Activated CD8-positive, alpha-beta T cell treated with anti-CD3 and anti-CD28 coated beads for 36 hours (primary cell): ENCODE measurements at regions not wholly inside any gene's neighbourhood (a gene's known extent, or its start where the extent isn't known, plus 50 kb on each side); places are given as distances from the start of the nearest gene placed in this dataset.

Source experiments
- ATAC-seq: fragments of 200-7000 bp; cut with Tn5 transposase; one replicate; pipeline ENCODE4 v1.10.0; 2021; ENCODE audit warnings: mild to moderate bottlenecking, moderate library complexity
- CTCF ChIA-PET: fragments of 350-600 bp; sonication (Branson Sonifier 250); formaldehyde crosslinking; loops from one replicate; lab custom pipeline; 2021; ENCODE audit warnings: antibody characterized with exemption; lab: Charles Lee
- POLR2A ChIA-PET: fragments of 350-600 bp; sonication (Branson Sonifier 250); formaldehyde crosslinking; loops from one replicate; lab custom pipeline; 2021; ENCODE audit warnings: antibody characterized with exemption; lab: Charles Lee
- DNase-seq: peaks from one replicate; pipeline ENCODE4 v3.0.0-alpha.2; 2020
- H3K27ac Mint-ChIP-seq: one replicate; pipeline ENCODE4 v1.8.0; 2021; ENCODE audit warnings: mild to moderate bottlenecking, mixed read lengths
- H3K27me3 Mint-ChIP-seq: one replicate; pipeline ENCODE4 v1.8.0; 2021; ENCODE audit warnings: mixed read lengths
- H3K36me3 Mint-ChIP-seq: one replicate; pipeline ENCODE4 v1.8.0; 2021; ENCODE audit warnings: low read depth, mixed read lengths
- H3K4me1 Mint-ChIP-seq: one replicate; pipeline ENCODE4 v1.8.0; 2021; ENCODE audit warnings: low read depth, mixed read lengths
- H3K4me3 Mint-ChIP-seq: one replicate; pipeline ENCODE4 v1.8.0; 2021; ENCODE audit warnings: mild to moderate bottlenecking, moderate library complexity, mixed read lengths
- H3K9me3 Mint-ChIP-seq: one replicate; pipeline ENCODE4 v1.8.0; 2021; ENCODE audit warnings: mixed read lengths
- CTCF ChIP-seq: fragments of 200-600 bp; IDR thresholded peaks from one replicate; pipeline ENCODE4 v1.8.0; 2022; ENCODE audit warnings: antibody characterized with exemption, mild to moderate bottlenecking
- intact Hi-C: fragments of 100-400 bp; cut with micrococcal nuclease; formaldehyde crosslinking; loops from one replicate; pipeline ENCODE4 v1.10.0; 2022

GRCh38 chr3:153625506-153625905 lies 463.5 kb downstream of the RAP2B start:
- DNase-seq: no peak
- Mint-ChIP-seq H3K4me3 (no peak overlapping the region), H3K27ac (peak overlapping the region; percentile 90), H3K27me3 (no peaks in the 10 kb centered on the region), H3K36me3 (peaks cover 16% of the 10 kb centered on the region), H3K9me3 (peaks cover 15% of the 10 kb centered on the region), H3K4me1 (peaks cover 74% of the 10 kb centered on the region)
- POLR2A ChIA-PET: no interaction called here
- CTCF ChIA-PET: interaction anchor here (1.1 to 1.2 kb wide), 2 partner anchors 12 to 465 kb away, joined by 3 read pairs; no protein-coding TSS in a partner anchor
- intact Hi-C loops: loop anchor here (10.0 kb wide), 2 partner anchors 341 to 461 kb away; partner anchors contain the start of gene RAP2B
- no peak for TF ChIP-seq CTCF
- ATAC-seq: no peak

GRCh38 chr3:153626158-153626557 lies 464.1 kb downstream of the RAP2B start:
- Mint-ChIP-seq H3K4me3 (no peak overlapping the region), H3K9me3 (peaks cover 9% of the 10 kb centered on the region), H3K4me1 (peaks cover 74% of the 10 kb centered on the region), H3K27me3 (no peaks in the 10 kb centered on the region), H3K36me3 (peaks cover 10% of the 10 kb centered on the region), H3K27ac (peak overlapping the region; percentile 5)
- no peak for TF ChIP-seq CTCF
- ATAC-seq: peak; percentile 58
- peak; percentile 49 for DNase-seq
- intact Hi-C loops: loop anchor here (10.0 kb wide), 2 partner anchors 341 to 461 kb away; partner anchors contain the start of gene RAP2B
- CTCF ChIA-PET: interaction anchor here (0.6 to 1.1 kb wide), 2 partner anchors 11 to 12 kb away, joined by 3 read pairs; no protein-coding TSS in a partner anchor
- POLR2A ChIA-PET: interaction anchor here (0.9 kb wide), 1 partner anchor 463 kb away, joined by 5 read pairs; no protein-coding TSS in a partner anchor

GRCh38 chr3:153628591-153628990 lies 466.6 kb downstream of the RAP2B start:
- DNase-seq: peak; percentile 4
- CTCF ChIA-PET: interaction anchor here (1.0 kb wide), 1 partner anchor 10 kb away, joined by 3 read pairs; no protein-coding TSS in a partner anchor
- H3K4me3 Mint-ChIP-seq: no peak overlapping the region

GRCh38 chr3:153629148-153629547 lies 467.1 kb downstream of the RAP2B start:
- ATAC-seq: no peak
- ChIA-PET CTCF (interaction anchor here (1.0 to 1.6 kb wide), 2 partner anchors 7 to 9 kb away, joined by 3 read pairs; no protein-coding TSS in a partner anchor), POLR2A (no interaction called here)
- TF ChIP-seq CTCF: no peak
- peaks cover 6% of the 10 kb centered on the region for H3K36me3 Mint-ChIP-seq
- peaks cover 4% of the 10 kb centered on the region for H3K9me3 Mint-ChIP-seq
- peaks cover 56% of the 10 kb centered on the region for H3K4me1 Mint-ChIP-seq
- no peak for DNase-seq
- no peak overlapping the region for H3K27ac Mint-ChIP-seq
- intact Hi-C loops: loop anchor here (10.0 kb wide), 2 partner anchors 344 to 464 kb away; partner anchors contain the start of gene RAP2B
- no peaks in the 10 kb centered on the region for H3K27me3 Mint-ChIP-seq
- no peak overlapping the region for H3K4me3 Mint-ChIP-seq

More at GRCh38 chr3:153628591-153628990, 466.6 kb downstream of the RAP2B start:
- Mint-ChIP-seq H3K4me1 (peaks cover 60% of the 10 kb centered on the region), H3K27ac (peak overlapping the region; percentile 51), H3K36me3 (peaks cover 6% of the 10 kb centered on the region), H3K27me3 (no peaks in the 10 kb centered on the region), H3K9me3 (peaks cover 4% of the 10 kb centered on the region)
- ATAC-seq: peak; percentile 7
- intact Hi-C loops: loop anchor here (10.0 kb wide), 2 partner anchors 344 to 464 kb away; partner anchors contain the start of gene RAP2B
- POLR2A ChIA-PET: interaction anchor here (0.6 kb wide), 1 partner anchor 459 kb away, joined by 3 read pairs; no protein-coding TSS in a partner anchor
- TF ChIP-seq CTCF: no peak

GRCh38 chr3:153631102-153631501 lies 469.1 kb downstream of the RAP2B start:
- no peak for TF ChIP-seq CTCF
- intact Hi-C loops: no loop called here
- ATAC-seq (no peak), DNase-seq (no peak)
- POLR2A ChIA-PET: no interaction called here
- Mint-ChIP-seq H3K4me3 (no peak overlapping the region), H3K27ac (no peak overlapping the region), H3K27me3 (no peaks in the 10 kb centered on the region), H3K36me3 (no peaks in the 10 kb centered on the region), H3K4me1 (peaks cover 41% of the 10 kb centered on the region), H3K9me3 (no peaks in the 10 kb centered on the region)
- CTCF ChIA-PET: interaction anchor here (1.5 kb wide), 1 partner anchor 10 kb away, joined by 3 read pairs; no protein-coding TSS in a partner anchor
